GM12864 (cell line): ENCODE measurements at regions not wholly inside any gene's neighbourhood (a gene's known extent, or its start where the extent isn't known, plus 50 kb on each side); places are given as distances from the start of the nearest gene placed in this dataset.

Experiments
- DNase-seq: peaks from one replicate; pipeline ENCODE4 v3.0.0-alpha.2; 2011; ENCODE audit warnings: low read depth
- H3K4me3 ChIP-seq: 2 replicates; pipeline ENCODE4 v1.5.1; 2011; ENCODE audit warnings: mild to moderate bottlenecking, low read depth, low read length, control low read depth
- CTCF ChIP-seq: IDR thresholded peaks from 2 replicates; pipeline ENCODE4 v1.5.1; 2011; ENCODE audit warnings: low read depth, mild to moderate bottlenecking, moderate library complexity, low read length, control low read depth, inconsistent platforms; ENCODE audit errors: missing control alignments

DNA sequence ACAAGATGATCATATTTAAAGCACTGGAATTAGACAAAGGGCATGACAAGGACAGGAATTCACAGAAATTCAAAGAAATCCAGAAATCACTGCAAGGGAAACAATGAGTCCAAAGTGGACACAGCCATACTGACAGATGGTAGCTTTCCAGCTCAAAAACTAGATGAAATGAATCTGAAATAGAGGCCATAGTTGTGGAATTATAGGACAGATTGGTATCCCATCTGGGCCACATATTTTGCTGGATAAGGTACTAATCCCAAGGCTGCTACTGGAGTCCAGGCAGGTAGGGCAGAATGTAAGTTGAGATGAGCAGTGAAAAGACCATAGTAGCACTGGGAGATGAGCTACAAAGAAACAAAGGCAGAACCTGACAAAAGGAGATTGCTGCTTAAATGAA, 258.3 kb upstream of the ANO3 start:
- no peak for TF ChIP-seq CTCF
- no peak overlapping the region for H3K4me3 ChIP-seq
- no peak for DNase-seq

- no peak overlapping the region for H3K4me3 ChIP-seq
- no peak for DNase-seq
- no peak for TF ChIP-seq CTCF
Observed at GRCh38 chr11:26076233-26076990, 255.5 kb upstream of the ANO3 start.

GRCh38 chr11:26078231-26078821, 253.6 kb upstream of the ANO3 start:
- no peak for DNase-seq
- H3K4me3 ChIP-seq, result no peak overlapping the region
- no peak for TF ChIP-seq CTCF

DNA sequence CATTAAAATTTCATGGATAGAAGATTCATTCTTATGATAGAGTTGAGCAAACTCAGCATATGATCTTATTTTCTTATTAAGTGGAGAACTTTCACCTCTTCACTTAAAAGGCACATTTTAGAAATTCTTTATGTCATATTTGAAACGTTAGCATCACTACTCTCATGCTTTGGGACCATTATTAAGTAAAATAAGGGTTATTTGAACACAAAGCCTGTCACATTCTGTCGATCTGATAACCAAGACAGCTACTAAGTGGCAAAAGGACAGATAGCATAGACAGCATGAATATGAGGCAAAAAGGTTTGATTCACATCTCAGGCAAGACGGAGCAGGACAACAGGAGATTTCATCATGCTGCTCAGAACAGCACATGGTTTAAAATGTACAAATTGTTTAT, 247.6 kb upstream of the ANO3 start:
- TF ChIP-seq CTCF, result no peak
- no peak for DNase-seq
- no peak overlapping the region for H3K4me3 ChIP-seq

- TF ChIP-seq CTCF, result no peak
- DNase-seq, result no peak
- no peak overlapping the region for H3K4me3 ChIP-seq
Observed at GRCh38 chr11:26086028-26086427, 245.9 kb upstream of the ANO3 start.

DNA sequence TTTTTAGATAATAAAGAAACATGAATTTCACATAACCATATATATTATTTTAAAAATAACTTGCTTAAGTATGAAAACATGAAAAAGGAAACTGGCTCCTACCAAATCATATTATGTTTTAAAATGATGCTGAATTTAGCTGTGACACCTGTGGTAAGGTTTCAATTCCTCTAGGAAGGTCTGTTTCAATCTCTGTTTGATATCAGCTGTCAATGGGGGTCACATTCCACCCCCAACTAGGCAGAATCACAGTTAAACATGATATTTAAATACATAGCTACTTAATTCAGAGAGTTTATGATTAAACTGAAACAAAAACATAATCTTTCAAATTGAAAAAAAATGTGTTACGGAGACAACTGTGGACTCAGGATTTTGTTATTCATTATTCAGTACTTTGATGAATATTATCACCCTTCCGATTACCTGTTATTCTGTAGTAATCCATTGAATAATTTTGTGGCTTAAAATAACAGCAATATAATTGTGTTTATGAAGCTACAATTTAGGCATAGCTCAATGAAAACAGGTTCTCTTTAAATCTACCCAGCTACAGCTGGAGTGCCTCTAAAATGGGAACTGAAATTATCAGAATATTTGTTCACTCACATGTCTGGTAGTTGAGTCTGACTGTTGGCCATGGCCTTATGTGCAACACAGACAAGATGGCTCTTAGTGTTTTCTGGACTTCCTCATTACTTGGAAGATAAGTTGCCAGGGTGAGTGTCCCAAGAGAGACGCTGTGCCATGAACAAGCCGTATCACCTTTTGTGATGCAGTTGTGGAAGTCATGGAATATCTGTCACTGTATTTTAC, 244.6 kb upstream of the ANO3 start:
- DNase-seq, result peak; percentile 85
- H3K4me3 ChIP-seq, result no peak overlapping the region

More for the DNA sequence above, 244.6 kb upstream of the ANO3 start:
- no peak for TF ChIP-seq CTCF
